Endodermal cell (in vitro differentiated cells): ENCODE measurements at regions not wholly inside any gene's neighbourhood (a gene's known extent, or its start where the extent isn't known, plus 50 kb on each side); places are given as distances from the start of the nearest gene placed in this dataset.
"Not testable (repeated sequence)": the region's sequence is repeated elsewhere in the genome, so short reads cannot be mapped to it uniquely, and the experiment has no call there.

Experiments
- DNase-seq: peaks from one replicate; pipeline ENCODE4 v3.0.0-alpha.2; 2017
- H3K27ac ChIP-seq: 2 replicates; pipeline ENCODE4 v1.5.1; 2013; ENCODE audit warnings: mild to moderate bottlenecking, low read depth, low read length, moderate library complexity
- H3K27me3 ChIP-seq: 2 replicates; pipeline ENCODE4 v1.6.1; 2013; ENCODE audit warnings: mild to moderate bottlenecking, low read length, moderate library complexity; ENCODE audit not compliant: insufficient read depth, control insufficient read depth, poor library complexity, severe bottlenecking
- H3K36me3 ChIP-seq: 2 replicates; pipeline ENCODE4 v1.7.0; 2013; ENCODE audit warnings: mild to moderate bottlenecking, low read length, moderate library complexity; ENCODE audit not compliant: control insufficient read depth, insufficient read depth
- H3K4me1 ChIP-seq: one replicate; pipeline ENCODE4 v1.7.0; 2013; ENCODE audit warnings: low read length; ENCODE audit not compliant: control insufficient read depth, insufficient read depth
- H3K4me3 ChIP-seq: 2 replicates; pipeline ENCODE4 v1.5.1; 2013; ENCODE audit warnings: mild to moderate bottlenecking, low read length, moderate library complexity
- H3K9ac ChIP-seq: 2 replicates; pipeline ENCODE4 v1.6.1; 2013; ENCODE audit warnings: mild to moderate bottlenecking, low read length, moderate library complexity; ENCODE audit not compliant: poor library complexity, severe bottlenecking; ENCODE audit errors: extremely low read depth
- H3K9me3 ChIP-seq: 2 replicates; pipeline ENCODE4 v1.6.1; 2013; ENCODE audit warnings: mild to moderate bottlenecking, low read length, moderate library complexity; ENCODE audit not compliant: control insufficient read depth
- H3K27ac Mint-ChIP-seq: 2 replicates; pipeline ENCODE4 v1.8.0; 2020; ENCODE audit warnings: mixed read lengths
- H3K27me3 Mint-ChIP-seq: 2 replicates; pipeline ENCODE4 v1.8.0; 2021; ENCODE audit warnings: mild to moderate bottlenecking, mixed read lengths; ENCODE audit not compliant: insufficient read depth
- H3K36me3 Mint-ChIP-seq: 2 replicates; pipeline ENCODE4 v1.8.0; 2020; ENCODE audit warnings: low read depth, mixed read lengths
- H3K4me1 Mint-ChIP-seq: 2 replicates; pipeline ENCODE4 v1.8.0; 2020; ENCODE audit warnings: mixed read lengths
- H3K4me3 Mint-ChIP-seq: 2 replicates; pipeline ENCODE4 v1.8.0; 2020; ENCODE audit warnings: mild to moderate bottlenecking, moderate library complexity, mixed read lengths
- H3K9me3 Mint-ChIP-seq: 2 replicates; pipeline ENCODE4 v1.8.0; 2020; ENCODE audit warnings: mild to moderate bottlenecking, mixed read lengths
- WGBS, 2 experiments: methylation state at CpG; one replicate each; pipeline versions ENCODE4 v1.1.5 to v1.1.7; 2013; ENCODE audit warnings: missing lambda C conversion rate in 2 of 2, mixed read lengths in 1 of 2; ENCODE audit not compliant: insufficient coverage in 1 of 2, insufficient read length in 1 of 2; 5-methylcytosine and 5-hydroxymethylcytosine counted together

DNA sequence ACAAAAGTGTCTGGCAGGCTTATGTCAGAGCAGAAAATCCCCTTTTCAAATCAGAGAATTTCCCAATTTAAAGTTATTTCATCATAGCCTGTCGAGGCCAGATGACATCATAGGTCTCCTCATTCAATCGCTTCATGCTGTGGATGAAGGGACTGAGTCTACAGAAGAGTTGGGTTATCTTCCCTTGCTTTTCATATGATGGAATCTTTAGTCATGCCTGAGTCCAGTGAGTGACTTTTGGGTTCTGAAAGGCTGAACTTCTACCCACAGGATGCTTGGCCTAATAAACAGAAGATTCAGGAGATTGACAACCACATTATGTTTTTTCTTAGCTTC, 357.0 kb upstream of the SPATA31A3 start:
- H3K27me3 ChIP-seq, H3K9ac ChIP-seq, H3K4me3 ChIP-seq, H3K27me3 Mint-ChIP-seq, H3K36me3 ChIP-seq, H3K9me3 Mint-ChIP-seq, H3K27ac Mint-ChIP-seq, H3K4me3 Mint-ChIP-seq, H3K4me1 Mint-ChIP-seq, H3K9me3 ChIP-seq, DNase-seq, H3K27ac ChIP-seq, H3K4me1 ChIP-seq, H3K36me3 Mint-ChIP-seq: not testable (repeated sequence)
- no CpG with 5 or more reads among the region's 2 CpGs for WGBS, 2 experiments

DNA sequence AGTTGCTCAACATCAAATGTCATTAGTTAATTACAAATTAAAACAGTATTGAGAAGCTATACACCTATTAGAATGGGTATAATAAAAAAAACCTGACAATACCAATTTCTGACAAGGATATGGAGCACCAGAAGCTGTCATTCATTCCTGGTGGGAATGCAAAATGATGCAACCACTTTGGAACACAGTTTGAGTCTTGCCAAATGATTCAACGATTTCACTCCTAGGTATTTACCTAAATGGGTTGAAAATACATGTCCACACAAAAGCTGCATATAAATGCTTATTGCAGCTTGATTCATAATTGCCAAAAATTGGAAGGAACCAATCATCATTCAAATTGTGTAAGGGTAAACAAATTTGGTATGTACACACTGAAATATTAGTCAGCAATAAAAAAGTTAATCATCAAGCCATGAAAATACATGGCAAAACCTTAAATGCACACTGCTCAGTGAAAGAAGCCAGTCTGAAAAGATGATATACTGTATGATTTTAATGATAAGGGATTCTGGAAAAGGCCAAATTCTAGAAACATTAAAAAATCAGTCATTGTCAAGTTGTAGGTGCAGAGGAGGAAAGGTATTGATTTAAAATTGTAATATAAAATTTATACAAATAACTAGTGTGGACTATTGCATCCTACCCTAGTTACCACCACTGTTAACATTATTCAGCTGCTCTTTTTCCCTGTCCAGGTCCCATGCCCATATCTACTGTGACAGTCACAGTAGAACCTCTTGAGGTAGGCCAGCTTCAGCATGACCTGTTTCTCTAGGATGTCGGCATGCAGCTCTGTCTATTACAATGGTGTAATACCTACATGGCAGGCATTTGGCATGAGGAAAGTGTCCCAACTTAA, 356.4 kb upstream of the SPATA31A3 start:
- H3K4me3 ChIP-seq, H3K4me1 Mint-ChIP-seq, H3K27me3 ChIP-seq, H3K36me3 ChIP-seq, H3K9me3 Mint-ChIP-seq, H3K9ac ChIP-seq, H3K27ac ChIP-seq, DNase-seq, H3K4me1 ChIP-seq, H3K36me3 Mint-ChIP-seq, H3K4me3 Mint-ChIP-seq, H3K27ac Mint-ChIP-seq, H3K27me3 Mint-ChIP-seq, H3K9me3 ChIP-seq: not testable (repeated sequence)
- no CpG with 5 or more reads among the region's 2 CpGs for WGBS, 2 experiments

DNA sequence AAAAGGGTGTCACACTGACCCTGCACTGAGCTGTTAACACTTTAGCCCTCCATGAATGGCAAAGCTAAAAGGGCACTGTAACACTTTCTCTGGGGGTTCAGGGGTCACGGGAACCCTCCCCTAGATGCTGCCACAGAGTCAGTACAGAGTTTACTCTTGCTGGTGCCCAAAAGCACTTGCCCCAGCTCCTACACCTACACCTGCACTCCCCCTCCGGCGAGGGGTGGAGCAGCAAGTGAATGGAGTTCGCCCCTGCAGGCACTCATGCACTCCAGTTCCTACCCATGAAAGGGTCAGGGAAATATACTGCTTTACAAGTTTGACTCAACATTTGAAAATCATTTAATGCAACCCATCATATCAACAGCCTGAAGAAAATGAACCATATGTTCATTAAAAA, 355.7 kb upstream of the SPATA31A3 start:
- not testable (repeated sequence) for H3K27ac Mint-ChIP-seq, H3K27me3 ChIP-seq, H3K4me1 Mint-ChIP-seq, H3K4me3 ChIP-seq, H3K27me3 Mint-ChIP-seq, H3K4me3 Mint-ChIP-seq, H3K4me1 ChIP-seq, H3K36me3 ChIP-seq, DNase-seq, H3K36me3 Mint-ChIP-seq, H3K27ac ChIP-seq, H3K9me3 Mint-ChIP-seq, H3K9me3 ChIP-seq, H3K9ac ChIP-seq
- no CpG with 5 or more reads among the region's 4 CpGs for WGBS, 2 experiments

GRCh38 chr9:67339216-67339615, 346.9 kb upstream of the SPATA31A3 start:
- not testable (repeated sequence) for H3K27ac ChIP-seq, H3K27me3 Mint-ChIP-seq, H3K4me1 Mint-ChIP-seq, H3K9ac ChIP-seq, H3K9me3 Mint-ChIP-seq, DNase-seq, H3K4me3 Mint-ChIP-seq, H3K36me3 Mint-ChIP-seq, H3K27ac Mint-ChIP-seq, H3K9me3 ChIP-seq, H3K4me1 ChIP-seq, H3K36me3 ChIP-seq, H3K4me3 ChIP-seq, H3K27me3 ChIP-seq
- no CpG with 5 or more reads among the region's 7 CpGs for WGBS, 2 experiments

GRCh38 chr9:67338201-67338600, 345.9 kb upstream of the SPATA31A3 start:
- H3K9me3 Mint-ChIP-seq, H3K9ac ChIP-seq: not testable (repeated sequence)

GRCh38 chr9:67334727-67335572, 342.6 kb upstream of the SPATA31A3 start:
- H3K4me1 Mint-ChIP-seq, H3K4me1 ChIP-seq, H3K36me3 ChIP-seq, H3K4me3 Mint-ChIP-seq, H3K9ac ChIP-seq, DNase-seq, H3K27ac Mint-ChIP-seq, H3K9me3 Mint-ChIP-seq, H3K4me3 ChIP-seq, H3K36me3 Mint-ChIP-seq, H3K9me3 ChIP-seq, H3K27me3 ChIP-seq, H3K27ac ChIP-seq, H3K27me3 Mint-ChIP-seq: not testable (repeated sequence)
- no CpG with 5 or more reads among the region's 9 CpGs for WGBS, 2 experiments

More at GRCh38 chr9:67338201-67338600, 345.9 kb upstream of the SPATA31A3 start:
- not testable (repeated sequence) for H3K27me3 ChIP-seq, H3K27me3 Mint-ChIP-seq, H3K4me3 Mint-ChIP-seq, DNase-seq, H3K36me3 ChIP-seq, H3K4me1 ChIP-seq, H3K4me3 ChIP-seq, H3K4me1 Mint-ChIP-seq, H3K9me3 ChIP-seq, H3K27ac ChIP-seq, H3K27ac Mint-ChIP-seq, H3K36me3 Mint-ChIP-seq
- WGBS, 2 experiments: no CpG with 5 or more reads among the region's 12 CpGs

- H3K4me3 ChIP-seq, H3K36me3 ChIP-seq: not testable (repeated sequence)
- no CpG with 5 or more reads among the region's 2 CpGs for WGBS, 2 experiments
These were observed 339.3 kb upstream of the SPATA31A3 start for GRCh38 chr9:67331634-67332033.

More at GRCh38 chr9:67331634-67332033, 339.3 kb upstream of the SPATA31A3 start:
- H3K9me3 Mint-ChIP-seq, DNase-seq, H3K27me3 Mint-ChIP-seq, H3K4me3 Mint-ChIP-seq, H3K4me1 ChIP-seq, H3K9ac ChIP-seq, H3K4me1 Mint-ChIP-seq, H3K27me3 ChIP-seq, H3K36me3 Mint-ChIP-seq, H3K27ac Mint-ChIP-seq, H3K27ac ChIP-seq, H3K9me3 ChIP-seq: not testable (repeated sequence)
